GM12874 (cell line): ENCODE measurements at regions not wholly inside any gene's neighbourhood (a gene's known extent, or its start where the extent isn't known, plus 50 kb on each side); places are given as distances from the start of the nearest gene placed in this dataset.

ENCODE experiments used
- TF ChIP-seq, protein P1 (sequence below): IDR thresholded peaks from 2 replicates; pipeline ENCODE4 v1.5.1; 2011; ENCODE audit warnings: low read depth, mild to moderate bottlenecking, control low read depth, low read length, moderate library complexity; ENCODE audit not compliant: insufficient read depth

DNA sequence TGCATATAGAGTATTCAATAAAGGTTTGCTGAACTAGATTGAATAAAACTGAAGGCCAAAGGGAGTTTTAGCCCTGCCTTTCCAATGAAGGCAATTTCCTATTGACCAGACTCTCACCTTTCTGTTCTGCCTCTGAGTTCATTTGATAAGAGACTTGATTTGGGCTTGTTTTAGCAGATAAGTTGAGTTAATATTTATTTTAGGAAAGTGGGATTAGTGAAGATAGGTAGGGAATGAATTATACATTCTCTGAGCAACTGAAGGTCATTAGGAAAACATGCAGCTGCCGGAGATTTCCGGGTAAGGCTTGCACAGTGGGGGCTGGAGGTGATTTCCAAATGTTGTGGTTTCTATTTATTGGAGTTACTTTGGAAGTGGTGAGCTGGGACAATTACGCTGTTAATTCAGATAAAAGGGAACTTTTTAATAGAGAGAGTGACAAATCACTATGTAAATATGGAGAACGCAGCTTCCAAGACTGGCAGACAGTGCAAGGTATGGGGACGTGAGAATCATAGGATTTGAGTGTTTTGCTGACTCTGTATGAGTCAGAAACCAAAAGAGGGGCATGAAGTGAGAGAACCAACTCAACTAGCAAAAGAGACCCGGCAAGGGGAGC, 553.6 kb upstream of the BOD1L1 start:
- TF ChIP-seq, protein P1, sequence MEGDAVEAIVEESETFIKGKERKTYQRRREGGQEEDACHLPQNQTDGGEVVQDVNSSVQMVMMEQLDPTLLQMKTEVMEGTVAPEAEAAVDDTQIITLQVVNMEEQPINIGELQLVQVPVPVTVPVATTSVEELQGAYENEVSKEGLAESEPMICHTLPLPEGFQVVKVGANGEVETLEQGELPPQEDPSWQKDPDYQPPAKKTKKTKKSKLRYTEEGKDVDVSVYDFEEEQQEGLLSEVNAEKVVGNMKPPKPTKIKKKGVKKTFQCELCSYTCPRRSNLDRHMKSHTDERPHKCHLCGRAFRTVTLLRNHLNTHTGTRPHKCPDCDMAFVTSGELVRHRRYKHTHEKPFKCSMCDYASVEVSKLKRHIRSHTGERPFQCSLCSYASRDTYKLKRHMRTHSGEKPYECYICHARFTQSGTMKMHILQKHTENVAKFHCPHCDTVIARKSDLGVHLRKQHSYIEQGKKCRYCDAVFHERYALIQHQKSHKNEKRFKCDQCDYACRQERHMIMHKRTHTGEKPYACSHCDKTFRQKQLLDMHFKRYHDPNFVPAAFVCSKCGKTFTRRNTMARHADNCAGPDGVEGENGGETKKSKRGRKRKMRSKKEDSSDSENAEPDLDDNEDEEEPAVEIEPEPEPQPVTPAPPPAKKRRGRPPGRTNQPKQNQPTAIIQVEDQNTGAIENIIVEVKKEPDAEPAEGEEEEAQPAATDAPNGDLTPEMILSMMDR = no peak

DNA sequence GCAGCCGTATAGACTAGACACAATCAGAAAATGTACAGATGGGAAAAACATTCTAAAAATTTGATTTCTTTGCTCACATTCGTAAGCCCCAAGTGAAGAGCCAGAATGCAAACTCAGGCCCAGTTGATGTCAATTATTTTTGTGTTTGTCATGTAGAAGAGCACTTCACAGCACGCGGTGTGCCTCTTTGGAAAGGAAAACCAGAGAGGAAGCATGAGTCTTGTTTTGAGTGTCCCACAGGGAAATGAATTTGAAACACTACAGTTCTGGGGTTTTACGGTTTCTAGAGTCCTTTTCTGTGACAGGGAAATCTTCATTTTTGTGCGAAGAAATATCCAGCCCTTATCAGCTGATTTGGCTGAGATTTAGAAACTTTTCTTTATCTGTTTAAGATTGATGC, 554.6 kb upstream of the BOD1L1 start:
- TF ChIP-seq, protein P1 = no peak

DNA sequence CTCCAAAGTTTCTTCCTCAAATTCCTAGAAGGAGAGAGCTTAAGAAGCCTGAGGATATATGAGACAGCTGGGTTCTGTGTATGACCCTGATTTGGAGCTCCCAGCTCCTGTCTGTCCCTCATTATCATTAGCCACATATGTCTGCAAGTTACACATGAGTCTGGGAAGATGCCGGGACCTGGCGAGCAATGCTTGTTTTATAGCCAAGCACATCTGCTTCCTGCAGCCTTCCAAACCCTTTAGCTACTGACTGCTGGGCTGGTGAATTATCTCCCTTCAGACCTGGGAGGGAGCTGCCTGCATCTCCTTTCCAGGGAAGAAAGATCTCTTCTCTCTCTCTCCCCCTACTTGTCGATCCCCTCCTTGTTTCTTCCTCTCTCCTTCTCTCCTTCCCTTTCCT, 556.7 kb upstream of the BOD1L1 start:
- TF ChIP-seq, protein P1 = no peak

DNA sequence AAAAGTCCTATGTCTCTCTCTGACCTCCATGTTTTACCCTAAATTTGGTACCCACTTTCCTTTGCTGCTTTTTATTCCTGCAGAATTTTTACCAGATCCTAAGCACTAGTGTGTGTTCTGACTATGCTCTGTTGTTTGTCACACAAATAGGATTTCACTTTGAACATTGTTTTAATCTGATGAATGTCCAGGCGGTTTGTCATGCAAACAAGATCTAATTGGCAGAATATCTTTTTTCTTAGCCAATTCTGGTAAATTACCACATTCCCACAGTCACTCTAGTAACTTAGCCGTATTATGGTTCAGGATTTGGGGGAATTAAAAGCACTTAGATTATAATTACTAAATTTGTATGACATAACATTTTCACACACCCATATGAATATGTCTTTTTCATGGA, 557.2 kb upstream of the BOD1L1 start:
- TF ChIP-seq, protein P1 = no peak

DNA sequence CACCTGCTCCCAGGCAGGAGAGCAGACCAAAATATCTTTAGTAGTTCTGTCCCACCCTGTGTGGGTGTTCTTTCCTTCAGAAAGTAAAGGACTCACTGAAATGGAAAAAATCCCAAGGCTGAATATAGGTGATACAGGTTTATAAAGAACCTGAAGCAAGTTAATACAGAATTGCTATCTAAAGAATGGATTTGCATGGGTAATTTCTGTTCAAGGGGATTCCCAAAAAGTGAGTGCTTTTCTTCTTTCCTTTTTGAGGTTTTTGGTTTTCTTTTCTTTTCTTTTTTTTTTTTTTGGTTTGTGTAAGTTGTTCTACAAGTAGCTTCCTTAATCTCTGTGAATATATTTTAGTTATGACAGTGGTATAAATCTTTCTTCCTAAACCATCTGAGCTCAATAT, 560.7 kb upstream of the BOD1L1 start:
- TF ChIP-seq, protein P1 = no peak

DNA sequence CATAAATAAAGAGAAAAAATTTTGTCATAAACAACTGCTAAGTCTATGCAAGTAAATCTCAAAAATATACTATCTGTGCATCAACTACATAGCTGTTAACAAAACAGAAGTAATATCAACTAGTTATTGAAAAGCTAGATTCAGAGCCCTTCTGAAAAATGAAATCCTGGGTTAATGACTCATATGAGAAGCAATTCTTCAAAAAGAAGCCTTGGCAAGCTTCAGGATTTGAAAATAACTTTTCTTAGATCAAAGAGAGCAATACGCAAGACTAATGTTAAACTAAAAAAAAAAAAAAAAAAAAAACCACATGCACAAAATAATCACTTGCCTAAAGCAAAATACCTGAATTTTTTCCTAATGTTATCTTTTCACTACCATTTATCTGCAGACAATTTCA, 566.1 kb upstream of the BOD1L1 start:
- TF ChIP-seq, protein P1 = no peak

DNA sequence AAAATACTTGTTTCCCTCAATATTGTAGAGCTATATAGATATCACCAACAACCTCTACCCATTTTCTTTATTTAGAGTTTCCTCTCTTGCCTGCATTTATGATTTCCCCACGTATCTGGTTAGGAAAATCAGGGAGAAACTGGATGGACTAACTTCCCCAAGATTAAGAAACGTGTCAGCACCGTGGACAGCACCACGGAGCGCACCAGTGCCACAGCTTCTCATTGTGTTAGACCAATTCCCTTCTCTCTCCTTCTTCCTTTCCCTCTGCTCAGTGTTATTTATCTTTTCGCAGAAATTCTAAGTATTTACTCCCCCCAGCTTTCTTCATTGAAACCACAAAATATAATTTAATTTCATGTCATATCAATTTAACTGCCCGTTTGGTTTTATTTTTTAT, 568.6 kb upstream of the BOD1L1 start:
- TF ChIP-seq, protein P1 = no peak
